ENCODE measurements at regions not wholly inside any gene's neighbourhood (a gene's known extent, or its start where the extent isn't known, plus 50 kb on each side); places are given as distances from the start of the nearest gene placed in this dataset.
"Not testable (repeated sequence)": the region's sequence is repeated elsewhere in the genome, so short reads cannot be mapped to it uniquely, and the experiment has no call there.

- DNase-seq (ENCODE audit: low read depth), result no peak
These were observed 222.2 kb upstream of the TENM4 start for GRCh38 chr11:79663017-79663416.

- no peak for DNase-seq (ENCODE audit: low read depth)
These were observed 220.5 kb upstream of the TENM4 start for GRCh38 chr11:79661373-79661772.

GRCh38 chr11:79648766-79649520 is 208.1 kb upstream of the TENM4 start:
- no peak for DNase-seq (ENCODE audit: low read depth)

- no peak for DNase-seq (ENCODE audit: low read depth)
These were observed 196.4 kb upstream of the TENM4 start for GRCh38 chr11:79637219-79637618.

GRCh38 chr11:79634905-79635304 is 194.1 kb upstream of the TENM4 start:
- DNase-seq (ENCODE audit: low read depth), result no peak

- no peak for DNase-seq (ENCODE audit: low read depth)
These were observed 186.5 kb upstream of the TENM4 start for GRCh38 chr11:79627281-79627680.

GRCh38 chr11:79626135-79627075 is 185.6 kb upstream of the TENM4 start:
- DNase-seq (ENCODE audit: low read depth), result peak; percentile 52

- no peak for DNase-seq (ENCODE audit: low read depth)
These were observed 182.5 kb upstream of the TENM4 start for GRCh38 chr11:79623375-79623774.

GRCh38 chr11:79617561-79617960 is 176.7 kb upstream of the TENM4 start:
- peak; percentile 18 for DNase-seq (ENCODE audit: low read depth)

GRCh38 chr11:79616392-79616851 is 175.6 kb upstream of the TENM4 start:
- no peak for DNase-seq (ENCODE audit: low read depth)

GRCh38 chr11:79615425-79615824 is 174.6 kb upstream of the TENM4 start:
- DNase-seq (ENCODE audit: low read depth), result no peak

- DNase-seq (ENCODE audit: low read depth), result no peak
These were observed 169.8 kb upstream of the TENM4 start for GRCh38 chr11:79610678-79611077.

- no peak for DNase-seq (ENCODE audit: low read depth)
These were observed 169.3 kb upstream of the TENM4 start for GRCh38 chr11:79610139-79610538.

- no peak for DNase-seq (ENCODE audit: low read depth)
These were observed 168.7 kb upstream of the TENM4 start for GRCh38 chr11:79609511-79609910.

GRCh38 chr11:79606461-79606860 is 165.6 kb upstream of the TENM4 start:
- DNase-seq (ENCODE audit: low read depth), result not testable (repeated sequence)

GRCh38 chr11:79600711-79601110 is 159.9 kb upstream of the TENM4 start:
- no peak for DNase-seq (ENCODE audit: low read depth)

- no peak for DNase-seq (ENCODE audit: low read depth)
These were observed 154.0 kb upstream of the TENM4 start for GRCh38 chr11:79594834-79595233.

- no peak for DNase-seq (ENCODE audit: low read depth)
These were observed 152.0 kb upstream of the TENM4 start for GRCh38 chr11:79592824-79593223.

GRCh38 chr11:79592406-79592805 is 151.6 kb upstream of the TENM4 start:
- DNase-seq (ENCODE audit: low read depth), result no peak

GRCh38 chr11:79582434-79582833 is 141.6 kb upstream of the TENM4 start:
- DNase-seq (ENCODE audit: low read depth), result no peak

GRCh38 chr11:79579063-79579462 is 138.2 kb upstream of the TENM4 start:
- no peak for DNase-seq (ENCODE audit: low read depth)

GRCh38 chr11:79578116-79578515 is 137.3 kb upstream of the TENM4 start:
- DNase-seq (ENCODE audit: low read depth), result no peak

GRCh38 chr11:79575701-79576100 is 134.9 kb upstream of the TENM4 start:
- DNase-seq (ENCODE audit: low read depth), result no peak
